Kidney glomerular epithelial cell (primary cell): ENCODE measurements at regions not wholly inside any gene's neighbourhood (a gene's known extent, or its start where the extent isn't known, plus 50 kb on each side); places are given as distances from the start of the nearest gene placed in this dataset.
"Not testable (repeated sequence)": the region's sequence is repeated elsewhere in the genome, so short reads cannot be mapped to it uniquely, and the experiment has no call there.

Experiments used
- DNase-seq: peaks from one replicate; lab custom pipeline; 2025; lab: John Stamatoyannopoulos, UW

DNA sequence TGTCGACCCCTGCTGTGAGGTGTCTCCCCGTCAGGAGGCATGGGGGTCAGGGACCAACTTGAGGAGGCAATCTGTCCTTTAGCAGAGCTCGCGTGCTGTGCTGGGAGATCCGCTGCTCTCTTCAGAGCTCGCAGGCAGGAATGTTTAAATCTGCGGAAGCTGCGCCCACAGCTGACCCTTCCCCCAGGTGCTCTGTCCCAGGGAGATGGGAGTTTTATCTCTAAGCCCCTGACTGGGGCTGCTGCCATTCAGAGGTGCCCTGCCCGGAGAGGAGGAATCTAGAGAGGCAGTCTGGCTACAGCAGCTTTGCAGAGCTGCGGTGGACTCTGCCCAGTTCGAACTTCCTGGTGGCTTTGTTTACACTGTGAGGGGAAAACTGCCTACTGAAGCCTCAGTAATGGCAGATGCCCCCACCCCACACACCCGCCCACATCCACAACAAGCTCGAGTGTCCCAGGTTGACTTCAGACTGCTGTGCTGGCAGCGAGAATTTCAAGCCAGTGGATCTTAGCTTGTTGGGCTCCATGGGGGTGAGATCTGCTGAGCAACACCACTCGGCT lies 133.1 kb downstream of the CENPC start:
- not testable (repeated sequence) for DNase-seq

DNA sequence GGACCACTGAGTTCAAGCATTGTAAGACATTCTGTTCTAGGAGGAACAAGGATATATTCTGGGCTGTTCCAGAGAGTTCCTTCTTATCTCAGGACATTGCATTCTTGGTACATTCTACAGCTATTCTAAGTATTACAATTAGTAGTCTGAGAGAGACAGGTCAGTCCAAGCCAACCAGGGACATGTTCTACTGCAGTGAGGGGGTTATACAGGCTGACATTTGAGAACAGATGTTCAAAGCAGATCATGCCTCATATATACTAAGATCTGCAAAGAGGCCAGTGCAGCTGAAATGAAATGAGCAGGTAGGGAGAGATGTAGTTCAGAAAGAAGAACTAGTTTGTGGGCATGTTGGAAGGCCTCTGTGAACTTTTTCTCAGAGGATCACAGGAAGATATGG lies 142.0 kb downstream of the CENPC start:
- DNase-seq: no peak

GRCh38 chr4:67401902-67402301 lies 143.4 kb downstream of the CENPC start:
- DNase-seq: no peak

- no peak for DNase-seq
Observed at GRCh38 chr4:67397931-67398330, 147.4 kb downstream of the CENPC start.

- DNase-seq: no peak
Observed at GRCh38 chr4:67397031-67397430, 148.3 kb downstream of the CENPC start.

DNA sequence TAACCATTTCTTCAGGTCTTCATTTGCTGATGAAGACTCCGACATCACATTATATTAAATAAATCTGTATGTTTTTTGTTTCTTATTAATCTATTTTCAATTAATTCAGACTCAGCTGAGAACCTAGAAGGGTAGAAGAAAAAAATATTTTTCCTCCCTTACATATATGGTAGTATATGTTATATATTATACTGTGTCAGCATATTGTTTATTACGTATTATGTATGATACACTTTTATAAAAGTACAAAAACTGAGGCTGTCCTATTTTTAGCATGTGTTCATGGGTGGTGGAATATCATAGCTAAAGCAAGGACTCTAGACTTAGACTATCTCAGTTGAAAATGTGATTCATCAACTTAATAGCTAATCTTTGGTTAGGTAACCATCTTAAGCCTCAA lies 149.3 kb downstream of the CENPC start:
- DNase-seq: no peak

DNA sequence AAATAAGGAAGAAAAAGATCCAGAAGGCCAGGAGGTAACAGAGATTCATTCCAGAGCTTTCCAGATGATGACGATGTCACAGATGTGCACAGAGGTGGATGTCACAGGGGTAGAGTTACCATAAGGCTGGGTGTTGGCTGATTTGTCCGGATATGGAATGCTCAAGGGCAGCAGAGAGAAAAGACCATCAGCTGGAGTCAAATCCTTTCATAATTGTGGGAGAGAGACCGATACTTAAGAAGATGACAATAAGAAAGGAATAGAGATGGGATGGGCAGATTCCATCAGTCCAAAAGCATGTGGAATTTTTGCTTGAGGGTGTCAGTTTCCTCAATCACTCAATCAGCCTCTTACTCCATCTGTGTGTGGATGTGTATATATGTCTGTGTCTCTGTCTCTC lies 150.4 kb downstream of the CENPC start:
- no peak for DNase-seq

DNA sequence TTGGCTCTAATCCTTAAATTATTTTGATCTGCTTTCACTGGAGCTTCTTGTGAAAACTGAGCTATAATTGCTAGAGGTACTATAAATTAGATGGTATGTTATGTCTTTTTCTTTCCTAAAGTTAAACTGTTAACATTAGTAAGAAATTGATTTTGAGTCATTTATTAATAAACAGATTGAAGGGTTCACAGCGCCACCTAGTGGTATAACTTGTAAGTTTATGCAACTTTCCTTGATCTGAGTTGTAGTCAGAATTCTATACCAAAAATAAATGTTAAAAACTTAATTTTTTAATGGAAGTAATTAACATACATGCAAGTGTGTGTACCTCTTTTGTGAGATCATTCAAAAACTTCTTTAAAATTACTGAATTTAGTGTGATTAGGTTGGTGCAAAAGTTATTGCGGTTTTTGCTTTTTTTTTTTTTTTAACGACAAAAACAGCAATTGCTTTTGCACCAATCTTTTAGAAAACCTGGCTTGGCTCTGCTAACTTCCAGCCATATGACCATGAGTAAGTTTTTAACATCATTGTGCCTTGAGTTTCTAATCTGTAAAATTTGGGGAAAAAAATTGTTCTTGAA lies 151.5 kb downstream of the CENPC start:
- DNase-seq: peak; percentile 9

DNA sequence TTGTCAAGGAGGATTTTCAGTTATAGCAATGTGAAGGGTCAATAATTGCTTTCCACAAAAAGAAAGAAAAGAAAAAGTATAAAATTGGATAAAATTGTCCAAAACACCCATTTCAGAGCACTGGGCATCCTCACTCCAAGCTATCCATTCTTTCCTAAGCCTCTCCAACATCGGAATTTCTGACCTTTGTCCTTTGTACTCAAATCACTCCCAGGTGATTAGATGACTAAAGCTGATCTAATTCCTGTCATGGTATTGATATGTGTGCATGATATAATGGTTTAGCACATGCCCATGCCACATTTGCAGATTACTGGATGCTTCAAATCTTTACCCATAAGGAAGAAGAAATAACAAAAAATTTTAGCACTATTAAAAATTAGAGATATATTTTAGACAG lies 152.3 kb downstream of the CENPC start:
- no peak for DNase-seq

DNA sequence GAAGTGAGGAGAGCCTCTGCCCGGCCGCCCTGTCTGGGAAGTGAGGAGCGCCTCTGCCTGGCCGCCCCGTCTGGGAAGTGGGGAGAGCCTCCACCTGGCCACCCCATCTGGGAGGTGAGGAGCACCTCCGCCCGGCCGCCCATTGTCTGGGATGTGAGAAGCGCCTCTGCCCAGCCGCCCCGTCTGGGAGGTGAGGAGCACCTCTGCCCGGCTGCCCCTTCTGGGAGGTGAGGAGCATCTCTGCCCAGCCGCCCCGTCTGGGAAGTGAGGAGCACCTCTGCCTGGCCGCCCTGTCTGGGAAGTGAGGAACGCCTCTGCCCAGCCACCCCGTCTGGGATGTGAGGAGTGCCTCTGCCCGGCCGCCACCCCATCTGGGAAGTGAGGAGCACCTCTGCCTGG lies 163.9 kb downstream of the CENPC start:
- DNase-seq: not testable (repeated sequence)

DNA sequence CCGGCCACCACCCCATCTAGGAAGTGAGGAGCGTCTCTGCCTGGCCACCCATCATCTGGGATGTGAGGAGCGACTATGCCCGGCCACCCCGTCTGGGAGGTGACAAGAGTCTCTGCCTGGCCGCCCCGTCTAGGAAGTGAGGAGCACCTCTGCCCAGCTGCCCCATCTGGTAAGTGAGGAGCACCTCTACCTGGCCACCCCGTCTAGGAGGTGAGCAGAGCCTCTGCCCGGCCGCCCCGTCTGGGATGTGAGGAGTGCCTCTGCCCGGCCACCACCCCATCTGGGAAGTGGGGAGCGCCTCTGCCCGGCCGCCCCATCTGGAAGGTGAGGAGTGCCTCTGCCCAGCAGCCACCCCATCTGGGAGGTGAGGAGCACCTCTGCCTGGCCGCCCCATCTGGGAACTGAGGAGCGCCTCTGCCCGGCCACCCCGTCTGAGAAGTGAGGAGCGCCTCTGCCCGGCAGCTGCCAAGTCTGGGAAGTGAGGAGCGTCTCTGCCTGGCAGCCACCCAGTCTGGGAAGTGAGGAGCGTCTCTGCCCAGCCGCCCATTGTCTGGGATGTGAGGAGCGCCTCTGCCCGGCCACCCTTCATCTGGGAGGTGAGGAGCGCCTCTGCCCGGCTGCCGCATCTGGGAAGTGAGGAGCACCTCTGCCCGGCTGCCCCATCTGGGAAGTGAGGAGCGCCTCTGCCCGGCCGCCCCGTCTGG lies 164.4 kb downstream of the CENPC start:
- not testable (repeated sequence) for DNase-seq

DNA sequence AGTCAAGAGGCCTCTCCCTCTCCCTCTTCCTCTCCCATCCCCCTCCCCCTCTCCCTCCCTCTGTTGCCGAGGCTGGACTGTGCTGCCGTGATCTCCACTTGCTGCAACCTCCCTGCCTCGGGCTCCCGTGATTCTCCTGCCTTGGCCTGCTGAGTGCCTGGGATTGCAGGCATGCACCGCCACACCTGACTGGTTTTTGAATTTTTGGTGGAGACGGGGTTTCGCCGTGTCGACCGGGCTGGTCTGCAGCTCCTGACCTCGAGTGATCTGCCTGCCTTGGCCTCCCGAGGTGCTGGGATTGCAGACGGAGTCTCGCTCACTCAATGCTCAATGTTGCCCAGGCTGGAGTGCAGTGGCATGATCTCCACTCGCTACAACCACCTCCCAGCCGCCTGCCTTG lies 165.1 kb downstream of the CENPC start:
- DNase-seq: no peak

- no peak for DNase-seq
Observed at GRCh38 chr4:67375291-67375690, 170.0 kb downstream of the CENPC start.

DNA sequence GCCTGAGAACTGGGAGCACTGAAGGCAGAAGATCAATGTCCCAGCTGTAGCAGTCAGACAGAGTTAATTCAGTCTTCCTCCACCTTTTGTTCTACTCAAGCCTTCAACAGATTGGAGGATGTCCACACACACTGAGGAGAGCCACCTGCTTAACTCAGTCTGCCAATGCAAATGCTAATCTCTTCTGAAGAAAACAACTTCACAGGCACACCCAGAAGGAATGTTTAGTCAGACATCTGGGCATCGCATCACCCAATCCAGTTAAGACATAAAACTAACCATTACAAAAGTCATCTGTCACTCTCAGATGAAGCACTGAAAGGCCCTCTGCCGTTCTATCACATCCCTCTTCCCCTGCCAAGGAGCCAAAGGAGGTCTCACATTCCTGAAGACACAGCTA lies 173.7 kb downstream of the CENPC start:
- no peak for DNase-seq

- no peak for DNase-seq
Observed at GRCh38 chr4:67366311-67366861, 178.9 kb downstream of the CENPC start.

- no peak for DNase-seq
Observed at GRCh38 chr4:67365661-67366245, 179.6 kb downstream of the CENPC start.

- no peak for DNase-seq
Observed at GRCh38 chr4:67355806-67356205, 189.5 kb downstream of the CENPC start.

DNA sequence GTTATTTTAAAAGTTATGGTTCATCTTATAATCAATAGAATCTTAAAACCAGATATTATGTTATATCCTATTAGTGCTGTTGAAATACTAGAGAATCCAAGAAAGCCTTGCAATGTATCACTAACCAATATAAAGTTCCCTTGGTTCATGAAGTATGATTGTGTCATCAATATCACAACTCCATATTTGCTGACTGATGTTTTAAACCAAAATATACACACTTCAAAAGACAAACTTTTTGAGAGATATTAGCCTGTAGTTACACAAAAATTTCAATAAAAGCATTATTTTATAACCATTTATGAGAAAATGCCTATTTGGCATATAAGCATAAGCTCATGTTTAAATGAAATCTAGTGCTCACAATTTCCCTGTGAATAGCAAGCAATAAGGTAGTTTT lies 198.6 kb downstream of the CENPC start:
- DNase-seq: no peak

DNA sequence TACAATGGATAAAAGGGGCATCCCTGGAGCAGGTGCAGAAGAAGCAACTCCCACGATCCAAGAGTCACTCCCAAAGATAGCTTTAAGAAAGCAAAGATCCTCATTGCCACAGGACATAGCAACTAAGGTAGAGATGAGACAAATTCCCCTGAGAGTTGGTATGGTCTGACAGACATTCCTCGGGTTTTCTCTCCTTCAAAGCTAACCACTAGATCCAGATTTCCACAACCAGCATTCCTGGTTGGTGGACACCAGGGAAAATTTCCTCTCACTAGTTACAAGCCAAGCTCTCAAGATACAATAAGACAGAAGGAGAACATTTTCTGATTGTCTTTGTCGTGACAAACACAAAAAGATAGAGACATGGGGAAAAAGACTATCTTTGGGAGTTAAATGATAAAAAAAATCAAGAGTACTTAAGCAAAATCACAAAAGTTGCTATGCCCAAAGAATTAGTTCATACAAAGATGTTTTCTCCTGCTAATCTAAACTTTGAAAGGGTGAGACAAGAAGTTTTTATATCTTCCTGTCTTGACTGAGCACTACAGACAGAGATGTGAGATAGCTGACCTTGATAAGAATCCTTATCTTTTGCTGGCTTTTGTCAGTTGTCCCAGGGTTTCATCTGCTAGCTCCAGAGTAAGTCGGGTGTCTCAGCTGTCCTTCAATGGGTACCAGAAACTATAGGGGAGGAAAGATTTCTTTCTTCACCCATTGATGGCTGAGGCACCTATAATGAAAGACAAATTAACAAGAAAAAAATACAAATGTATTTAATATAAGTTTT lies 200.5 kb downstream of the CENPC start:
- no peak for DNase-seq

GRCh38 chr4:67343199-67343598 lies 202.1 kb downstream of the CENPC start:
- no peak for DNase-seq

DNA sequence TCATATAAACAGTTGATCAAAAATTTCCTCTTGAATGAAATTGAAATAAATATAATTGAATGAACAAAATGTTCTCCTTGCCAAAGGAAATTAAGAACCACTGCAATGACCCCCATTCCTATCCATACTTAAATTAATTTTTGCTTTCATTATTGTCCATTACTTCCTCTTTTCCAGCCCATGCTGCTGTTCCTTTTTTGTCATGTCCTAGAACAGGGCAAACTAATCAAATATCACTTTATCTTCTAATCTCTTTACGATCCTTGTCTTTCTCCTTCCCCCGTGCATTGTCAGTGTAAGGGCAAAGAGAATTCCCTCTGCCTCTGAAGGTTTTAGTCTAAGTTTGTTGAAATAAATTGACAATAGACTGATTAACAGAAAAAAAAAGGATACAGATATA lies 203.0 kb downstream of the CENPC start:
- DNase-seq: no peak

DNA sequence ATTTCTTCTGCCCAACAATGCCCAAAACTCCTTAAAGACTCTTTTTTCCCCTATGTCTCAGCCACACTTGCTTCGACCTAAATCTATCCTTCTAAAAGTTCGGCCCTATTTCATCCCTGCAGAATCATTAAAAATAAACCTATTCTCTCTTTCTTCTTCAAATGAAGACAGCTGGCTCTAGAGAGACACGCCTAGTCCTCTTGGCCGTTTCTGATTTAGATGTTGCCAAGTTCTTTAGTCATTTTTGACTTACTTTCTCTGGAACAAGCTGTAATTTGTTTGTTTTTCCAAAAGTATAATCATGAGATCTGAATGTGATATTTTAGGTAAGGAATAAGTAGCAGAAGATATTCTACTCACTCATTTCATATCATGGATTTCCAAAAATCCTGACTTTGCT lies 211.6 kb downstream of the CENPC start:
- no peak for DNase-seq
